ENCODE measurements at regions not wholly inside any gene's neighbourhood (a gene's known extent, or its start where the extent isn't known, plus 50 kb on each side); places are given as distances from the start of the nearest gene placed in this dataset.

GRCh38 chr11:116317212-116317611 lies 455.6 kb downstream of the BUD13 start:
- TF ChIP-seq, protein P1, sequence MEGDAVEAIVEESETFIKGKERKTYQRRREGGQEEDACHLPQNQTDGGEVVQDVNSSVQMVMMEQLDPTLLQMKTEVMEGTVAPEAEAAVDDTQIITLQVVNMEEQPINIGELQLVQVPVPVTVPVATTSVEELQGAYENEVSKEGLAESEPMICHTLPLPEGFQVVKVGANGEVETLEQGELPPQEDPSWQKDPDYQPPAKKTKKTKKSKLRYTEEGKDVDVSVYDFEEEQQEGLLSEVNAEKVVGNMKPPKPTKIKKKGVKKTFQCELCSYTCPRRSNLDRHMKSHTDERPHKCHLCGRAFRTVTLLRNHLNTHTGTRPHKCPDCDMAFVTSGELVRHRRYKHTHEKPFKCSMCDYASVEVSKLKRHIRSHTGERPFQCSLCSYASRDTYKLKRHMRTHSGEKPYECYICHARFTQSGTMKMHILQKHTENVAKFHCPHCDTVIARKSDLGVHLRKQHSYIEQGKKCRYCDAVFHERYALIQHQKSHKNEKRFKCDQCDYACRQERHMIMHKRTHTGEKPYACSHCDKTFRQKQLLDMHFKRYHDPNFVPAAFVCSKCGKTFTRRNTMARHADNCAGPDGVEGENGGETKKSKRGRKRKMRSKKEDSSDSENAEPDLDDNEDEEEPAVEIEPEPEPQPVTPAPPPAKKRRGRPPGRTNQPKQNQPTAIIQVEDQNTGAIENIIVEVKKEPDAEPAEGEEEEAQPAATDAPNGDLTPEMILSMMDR (IDR thresholded peaks at IDR 0.05): no peak
- no peak for TF ChIP-seq POLR2AphosphoS5 (IDR thresholded peaks at IDR 0.05)
- no peak for TF ChIP-seq POLR2A (IDR thresholded peaks at IDR 0.05)
- TF ChIP-seq EP300 (IDR thresholded peaks at IDR 0.05): no peak
